ENCODE measurements at regions not wholly inside any gene's neighbourhood (a gene's known extent, or its start where the extent isn't known, plus 50 kb on each side); places are given as distances from the start of the nearest gene placed in this dataset.

DNA sequence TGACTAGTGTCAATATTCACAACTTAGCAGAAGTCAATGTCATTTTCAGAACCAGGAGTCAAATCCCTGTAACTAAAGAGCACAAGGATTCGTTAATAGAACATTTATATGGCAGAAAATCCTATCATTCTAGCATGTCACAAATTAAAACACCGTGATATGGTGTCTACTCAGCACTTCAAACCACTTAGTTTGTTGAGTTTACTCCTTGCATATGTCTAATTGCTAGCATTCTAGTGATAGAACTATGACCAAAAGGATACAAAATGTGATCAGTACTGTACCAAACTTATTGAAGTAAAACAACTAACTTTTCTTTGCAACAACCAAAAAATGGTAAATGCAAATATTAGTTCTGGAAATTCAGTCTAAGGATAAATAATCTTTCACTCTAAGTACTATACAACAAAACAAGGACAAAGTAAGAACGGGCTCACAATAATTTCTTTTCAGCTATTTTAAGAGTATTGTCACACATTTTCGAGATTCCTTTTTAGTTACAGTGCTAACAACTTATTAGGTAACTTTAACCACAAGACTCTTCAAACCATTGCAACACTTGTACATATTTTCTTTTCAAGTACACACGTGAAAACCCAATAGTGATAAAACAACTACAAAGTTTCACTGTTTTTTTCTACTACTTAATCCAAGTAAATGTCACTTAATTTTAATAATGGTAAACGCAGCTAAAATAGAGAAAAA is 845.2 kb upstream of the CDH10 start:
- H3K36me3 ChIP-seq (ENCODE audit: control insufficient read depth, insufficient read depth, low read length) = no peaks in the 10 kb centered on the region
- H3K4me3 ChIP-seq (ENCODE audit: low read depth, low read length) = no peak overlapping the region
- 100% methylated on average over 1 of the region's 6 CpGs for WGBS (ENCODE audit: insufficient coverage)

DNA sequence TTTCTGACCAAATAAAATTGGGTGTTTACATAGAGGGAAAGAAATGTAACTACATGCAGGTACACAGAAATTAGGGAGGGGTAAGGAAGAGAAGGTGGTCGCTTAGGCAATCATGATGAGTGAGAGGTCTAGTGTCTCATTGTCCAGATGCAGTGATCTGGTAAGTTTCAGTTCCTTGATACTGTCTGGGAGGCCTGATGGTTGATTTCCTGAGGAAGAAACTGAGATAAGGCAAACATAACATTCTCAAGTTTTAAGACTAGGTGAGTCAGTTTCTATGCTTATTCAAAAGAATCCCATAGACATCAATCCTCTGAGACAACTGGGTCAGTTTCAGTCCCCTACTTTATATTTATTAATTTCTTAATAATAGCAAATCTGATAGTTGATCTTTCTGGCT is 843.3 kb upstream of the CDH10 start:
- H3K27ac ChIP-seq (ENCODE audit: low read depth, low read length) = no peak overlapping the region
- H3K27me3 ChIP-seq (ENCODE audit: control insufficient read depth, insufficient read depth, low read length) = no peaks in the 10 kb centered on the region
- no peak overlapping the region for H3K4me3 ChIP-seq (ENCODE audit: low read depth, low read length)
- no CpG with 5 or more reads among the region's 1 CpG for WGBS (ENCODE audit: insufficient coverage)
- no peaks in the 10 kb centered on the region for H3K4me1 ChIP-seq (ENCODE audit: control insufficient read depth, insufficient read depth, low read length)
- DNase-seq (ENCODE audit: low read depth in 4 of 6, low spot score in 6 of 6) = no peak
- no peaks in the 10 kb centered on the region for H3K36me3 ChIP-seq (ENCODE audit: control insufficient read depth, insufficient read depth, low read length)
- peaks cover 5% of the 10 kb centered on the region for H3K9me3 ChIP-seq (ENCODE audit: control insufficient read depth, insufficient read depth, low read length)

More for the DNA sequence above, 845.2 kb upstream of the CDH10 start:
- H3K4me1 ChIP-seq (ENCODE audit: control insufficient read depth, insufficient read depth, low read length) = no peaks in the 10 kb centered on the region
- H3K9me3 ChIP-seq (ENCODE audit: control insufficient read depth, insufficient read depth, low read length) = peaks cover 5% of the 10 kb centered on the region
- H3K27ac ChIP-seq (ENCODE audit: low read depth, low read length) = no peak overlapping the region
- DNase-seq (ENCODE audit: low read depth in 4 of 6, low spot score in 6 of 6) = no peak
- no peaks in the 10 kb centered on the region for H3K27me3 ChIP-seq (ENCODE audit: control insufficient read depth, insufficient read depth, low read length)

DNA sequence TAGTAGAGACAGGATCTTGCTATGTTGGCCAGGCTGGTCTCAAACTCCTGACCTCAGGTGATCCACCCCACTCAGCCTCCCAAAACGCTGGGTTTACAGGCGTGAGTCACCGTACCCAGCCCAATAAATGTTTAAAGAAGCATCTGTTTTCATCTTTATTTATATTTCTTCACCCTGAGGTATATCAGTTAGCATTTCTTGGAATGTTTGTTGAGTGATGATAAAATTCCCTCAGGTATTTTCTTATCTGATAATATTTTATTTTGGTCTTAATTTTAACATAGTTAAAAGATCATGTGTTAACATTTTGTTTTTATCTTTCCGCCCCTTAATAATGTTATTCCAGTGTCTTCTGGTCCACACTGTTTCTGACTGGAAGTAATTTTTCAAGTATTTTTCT is 839.6 kb upstream of the CDH10 start:
- H3K9me3 ChIP-seq (ENCODE audit: control insufficient read depth, insufficient read depth, low read length) = peaks cover 5% of the 10 kb centered on the region
- no peaks in the 10 kb centered on the region for H3K4me1 ChIP-seq (ENCODE audit: control insufficient read depth, insufficient read depth, low read length)
- WGBS (ENCODE audit: insufficient coverage) = no CpG with 5 or more reads among the region's 4 CpGs
- no peak for DNase-seq (ENCODE audit: low read depth in 4 of 6, low spot score in 6 of 6)
- H3K27me3 ChIP-seq (ENCODE audit: control insufficient read depth, insufficient read depth, low read length) = no peaks in the 10 kb centered on the region
- no peak overlapping the region for H3K4me3 ChIP-seq (ENCODE audit: low read depth, low read length)
- H3K27ac ChIP-seq (ENCODE audit: low read depth, low read length) = no peak overlapping the region
- no peaks in the 10 kb centered on the region for H3K36me3 ChIP-seq (ENCODE audit: control insufficient read depth, insufficient read depth, low read length)

DNA sequence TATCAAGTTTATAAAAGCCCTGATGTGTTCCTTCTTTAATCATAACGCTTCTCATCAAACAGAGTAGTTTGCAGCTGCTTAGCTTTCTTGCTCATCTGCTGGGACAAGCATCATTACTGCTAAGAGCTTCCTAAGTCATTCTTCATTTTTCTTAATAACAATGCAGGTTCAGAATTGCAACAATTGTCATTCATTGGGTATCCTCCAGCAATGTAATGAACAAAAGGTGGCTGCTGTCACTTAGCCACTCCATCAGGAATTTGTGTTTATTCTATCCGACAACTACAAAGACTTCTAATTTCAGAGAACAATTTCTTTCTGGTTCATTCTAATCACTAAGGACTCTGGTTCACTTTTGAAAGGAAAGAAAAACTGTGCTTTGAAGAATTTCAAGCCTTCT is 836.7 kb upstream of the CDH10 start:
- Histone ChIP-seq H3K27me3 (ENCODE audit: control insufficient read depth, insufficient read depth, low read length) (no peaks in the 10 kb centered on the region), H3K36me3 (ENCODE audit: control insufficient read depth, insufficient read depth, low read length) (no peaks in the 10 kb centered on the region), H3K4me3 (ENCODE audit: low read depth, low read length) (no peak overlapping the region), H3K27ac (ENCODE audit: low read depth, low read length) (no peak overlapping the region), H3K4me1 (ENCODE audit: control insufficient read depth, insufficient read depth, low read length) (no peaks in the 10 kb centered on the region), H3K9me3 (ENCODE audit: control insufficient read depth, insufficient read depth, low read length) (peaks cover 5% of the 10 kb centered on the region)
- WGBS (ENCODE audit: insufficient coverage) = 83% methylated on average over 1 of the region's 2 CpGs
- peak in 1 of 6 donors; percentile 10 for DNase-seq (ENCODE audit: low read depth in 4 of 6, low spot score in 6 of 6)

DNA sequence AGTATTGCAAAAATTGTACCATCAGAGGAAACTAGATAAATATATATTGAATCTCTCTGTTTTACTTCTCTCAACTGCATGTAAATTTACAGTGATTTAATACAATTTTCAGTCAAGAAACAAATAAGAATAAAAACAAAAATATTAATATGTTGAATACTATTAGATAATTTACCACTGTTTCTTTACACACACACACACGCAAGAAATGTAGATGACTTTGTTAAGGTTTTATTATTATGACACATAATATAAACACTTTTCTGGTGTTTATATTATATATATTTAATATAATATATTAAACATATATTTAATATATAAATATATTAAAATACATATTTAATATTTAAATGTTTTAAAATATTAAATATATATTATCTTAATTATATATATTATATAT is 814.3 kb upstream of the CDH10 start:
- no peaks in the 10 kb centered on the region for H3K27me3 ChIP-seq (ENCODE audit: control insufficient read depth, insufficient read depth, low read length)
- H3K9me3 ChIP-seq (ENCODE audit: control insufficient read depth, insufficient read depth, low read length) = no peaks in the 10 kb centered on the region
- H3K27ac ChIP-seq (ENCODE audit: low read depth, low read length) = no peak overlapping the region
- no peak overlapping the region for H3K4me3 ChIP-seq (ENCODE audit: low read depth, low read length)
- WGBS (ENCODE audit: insufficient coverage) = no CpG with 5 or more reads among the region's 1 CpG
- H3K4me1 ChIP-seq (ENCODE audit: control insufficient read depth, insufficient read depth, low read length) = no peaks in the 10 kb centered on the region
- no peak for DNase-seq (ENCODE audit: low read depth in 4 of 6, low spot score in 6 of 6)
- no peaks in the 10 kb centered on the region for H3K36me3 ChIP-seq (ENCODE audit: control insufficient read depth, insufficient read depth, low read length)

DNA sequence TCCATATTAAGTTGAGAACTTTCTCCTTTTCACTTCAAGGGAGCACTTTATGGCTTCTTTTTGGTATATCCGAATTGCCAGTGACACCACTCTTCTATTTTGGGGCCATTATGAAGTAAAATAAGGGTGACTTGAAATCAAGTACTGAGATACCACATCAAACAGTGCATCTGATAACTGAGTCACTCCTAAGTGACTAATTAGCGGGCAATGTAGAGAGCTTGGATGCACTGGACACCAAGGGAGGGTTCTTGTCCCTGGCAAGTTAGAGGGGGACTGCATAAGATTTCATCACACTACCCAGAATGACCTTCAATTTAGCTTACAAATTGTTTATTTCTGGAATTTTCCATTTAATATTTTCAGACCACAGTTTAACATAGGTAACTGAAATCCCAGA is 813.9 kb upstream of the CDH10 start:
- H3K27me3 ChIP-seq (ENCODE audit: control insufficient read depth, insufficient read depth, low read length) = no peaks in the 10 kb centered on the region
- no peaks in the 10 kb centered on the region for H3K4me1 ChIP-seq (ENCODE audit: control insufficient read depth, insufficient read depth, low read length)
- WGBS (ENCODE audit: insufficient coverage) = 100% methylated on average over 1 of the region's 2 CpGs
- H3K4me3 ChIP-seq (ENCODE audit: low read depth, low read length) = no peak overlapping the region
- no peak overlapping the region for H3K27ac ChIP-seq (ENCODE audit: low read depth, low read length)
- no peak for DNase-seq (ENCODE audit: low read depth in 4 of 6, low spot score in 6 of 6)
- H3K36me3 ChIP-seq (ENCODE audit: control insufficient read depth, insufficient read depth, low read length) = no peaks in the 10 kb centered on the region
- no peaks in the 10 kb centered on the region for H3K9me3 ChIP-seq (ENCODE audit: control insufficient read depth, insufficient read depth, low read length)

DNA sequence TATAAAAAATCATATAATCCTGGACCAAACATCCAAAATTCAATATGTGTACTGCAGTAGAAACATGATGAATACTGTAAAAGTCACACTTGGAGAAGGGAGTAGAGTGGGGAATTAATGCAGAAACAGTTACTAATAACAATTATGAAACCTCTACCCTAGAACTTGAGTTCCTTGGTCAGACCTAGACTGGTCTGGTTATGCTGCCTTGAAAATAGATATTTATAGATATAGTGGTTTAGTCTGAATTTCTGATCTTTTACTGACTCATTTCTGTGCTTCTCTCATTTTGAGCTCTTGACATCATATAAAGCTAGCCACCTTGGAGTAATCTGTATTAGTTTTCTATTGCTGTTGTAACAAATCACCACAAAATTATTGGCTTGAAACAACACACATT is 808.7 kb upstream of the CDH10 start:
- H3K4me3 ChIP-seq (ENCODE audit: low read depth, low read length) = no peak overlapping the region
- H3K27me3 ChIP-seq (ENCODE audit: control insufficient read depth, insufficient read depth, low read length) = no peaks in the 10 kb centered on the region
- H3K36me3 ChIP-seq (ENCODE audit: control insufficient read depth, insufficient read depth, low read length) = no peaks in the 10 kb centered on the region
- H3K27ac ChIP-seq (ENCODE audit: low read depth, low read length) = no peak overlapping the region
- no peaks in the 10 kb centered on the region for H3K4me1 ChIP-seq (ENCODE audit: control insufficient read depth, insufficient read depth, low read length)
- DNase-seq (ENCODE audit: low read depth in 4 of 6, low spot score in 6 of 6) = no peak
- H3K9me3 ChIP-seq (ENCODE audit: control insufficient read depth, insufficient read depth, low read length) = no peaks in the 10 kb centered on the region

DNA sequence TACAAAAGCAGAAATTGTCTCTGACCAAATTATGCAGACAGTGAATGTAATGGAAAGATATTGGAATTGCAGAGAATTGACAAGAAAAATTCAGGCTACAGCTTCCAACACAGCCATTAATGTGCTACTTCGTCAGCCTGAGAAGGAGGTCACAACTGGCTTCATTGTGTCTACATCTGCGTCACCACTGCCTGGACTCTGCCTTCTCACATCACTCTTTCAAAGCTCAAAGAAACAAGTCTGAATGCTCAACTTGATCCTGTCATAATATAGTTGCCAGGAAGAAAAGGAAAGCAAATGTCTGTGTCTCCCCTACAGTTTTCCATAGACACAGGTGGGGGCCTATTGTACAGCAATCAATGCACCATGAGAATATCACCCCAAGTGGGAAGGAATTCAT is 806.5 kb upstream of the CDH10 start:
- 90% methylated on average over 2 of the region's 2 CpGs for WGBS (ENCODE audit: insufficient coverage)
- H3K9me3 ChIP-seq (ENCODE audit: control insufficient read depth, insufficient read depth, low read length) = no peaks in the 10 kb centered on the region
- no peak for DNase-seq (ENCODE audit: low read depth in 4 of 6, low spot score in 6 of 6)
- H3K4me1 ChIP-seq (ENCODE audit: control insufficient read depth, insufficient read depth, low read length) = no peaks in the 10 kb centered on the region
- no peak overlapping the region for H3K4me3 ChIP-seq (ENCODE audit: low read depth, low read length)
- H3K27ac ChIP-seq (ENCODE audit: low read depth, low read length) = no peak overlapping the region
- no peaks in the 10 kb centered on the region for H3K27me3 ChIP-seq (ENCODE audit: control insufficient read depth, insufficient read depth, low read length)
- H3K36me3 ChIP-seq (ENCODE audit: control insufficient read depth, insufficient read depth, low read length) = no peaks in the 10 kb centered on the region

DNA sequence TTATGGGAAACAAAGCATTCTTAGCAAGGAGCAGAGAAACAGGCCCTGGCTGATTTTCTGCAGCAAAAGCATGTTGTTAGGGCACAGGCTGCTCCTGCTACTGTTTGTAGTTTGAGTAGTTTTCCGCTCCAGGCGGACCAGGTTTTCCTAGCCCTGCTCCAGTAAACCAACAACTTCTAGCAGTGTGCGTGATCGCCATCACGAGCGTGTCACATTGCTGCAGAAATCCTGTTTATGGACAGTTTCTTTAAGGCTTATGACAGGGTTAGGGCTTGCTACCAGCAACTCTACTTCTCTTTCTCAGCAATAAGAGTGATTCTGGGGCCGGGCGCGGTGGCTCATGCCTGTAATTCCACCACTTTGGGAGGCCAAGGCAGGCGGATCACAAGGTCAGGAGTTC is 803.9 kb upstream of the CDH10 start:
- H3K9me3 ChIP-seq (ENCODE audit: control insufficient read depth, insufficient read depth, low read length) = no peaks in the 10 kb centered on the region
- H3K4me1 ChIP-seq (ENCODE audit: control insufficient read depth, insufficient read depth, low read length) = no peaks in the 10 kb centered on the region
- H3K27me3 ChIP-seq (ENCODE audit: control insufficient read depth, insufficient read depth, low read length) = no peaks in the 10 kb centered on the region
- DNase-seq (ENCODE audit: low read depth in 4 of 6, low spot score in 6 of 6) = peak in 2 of 6 donors; percentile 10 to 22
- WGBS (ENCODE audit: insufficient coverage) = 94% methylated on average over 6 of the region's 10 CpGs
- no peaks in the 10 kb centered on the region for H3K36me3 ChIP-seq (ENCODE audit: control insufficient read depth, insufficient read depth, low read length)
- no peak overlapping the region for H3K4me3 ChIP-seq (ENCODE audit: low read depth, low read length)
- no peak overlapping the region for H3K27ac ChIP-seq (ENCODE audit: low read depth, low read length)

DNA sequence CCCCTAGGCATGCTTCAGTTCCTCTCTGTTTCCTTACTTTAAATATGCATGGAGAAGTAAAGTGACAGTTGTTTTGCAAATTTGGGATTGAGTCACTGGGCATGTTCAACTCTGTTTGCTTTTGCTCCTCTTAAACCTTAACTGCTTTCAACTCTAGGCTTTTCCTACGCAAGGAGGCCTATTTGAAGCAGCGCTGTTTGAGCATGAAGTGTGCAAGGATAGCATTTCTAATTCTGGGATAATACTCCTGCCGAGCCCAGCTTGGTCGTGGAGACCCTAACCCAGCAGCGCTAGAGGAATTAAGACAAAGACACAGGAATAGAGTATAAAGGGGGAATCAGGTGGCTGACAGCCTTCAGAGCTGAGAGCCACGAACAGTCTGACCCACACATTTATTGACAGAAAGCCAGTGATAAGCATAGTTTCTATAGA is 803.4 kb upstream of the CDH10 start:
- H3K36me3 ChIP-seq (ENCODE audit: control insufficient read depth, insufficient read depth, low read length) = no peaks in the 10 kb centered on the region
- 10% methylated on average over 2 of the region's 6 CpGs for WGBS (ENCODE audit: insufficient coverage)
- H3K9me3 ChIP-seq (ENCODE audit: control insufficient read depth, insufficient read depth, low read length) = no peaks in the 10 kb centered on the region
- H3K27me3 ChIP-seq (ENCODE audit: control insufficient read depth, insufficient read depth, low read length) = no peaks in the 10 kb centered on the region
- peak in 3 of 6 donors; percentile 1 to 39 (median 39) for DNase-seq (ENCODE audit: low read depth in 4 of 6, low spot score in 6 of 6)
- H3K27ac ChIP-seq (ENCODE audit: low read depth, low read length) = no peak overlapping the region
- H3K4me1 ChIP-seq (ENCODE audit: control insufficient read depth, insufficient read depth, low read length) = no peaks in the 10 kb centered on the region
- H3K4me3 ChIP-seq (ENCODE audit: low read depth, low read length) = no peak overlapping the region

All from spinal cord (tissue), 9 donors.